Epidermal melanocyte (primary cell): ENCODE measurements at regions not wholly inside any gene's neighbourhood (a gene's known extent, or its start where the extent isn't known, plus 50 kb on each side); places are given as distances from the start of the nearest gene placed in this dataset.

Experiments
- DNase-seq: peaks from one replicate; pipeline ENCODE4 v3.0.0; 2011; ENCODE audit warnings: low spot score; ENCODE audit not compliant: insufficient read length

DNA sequence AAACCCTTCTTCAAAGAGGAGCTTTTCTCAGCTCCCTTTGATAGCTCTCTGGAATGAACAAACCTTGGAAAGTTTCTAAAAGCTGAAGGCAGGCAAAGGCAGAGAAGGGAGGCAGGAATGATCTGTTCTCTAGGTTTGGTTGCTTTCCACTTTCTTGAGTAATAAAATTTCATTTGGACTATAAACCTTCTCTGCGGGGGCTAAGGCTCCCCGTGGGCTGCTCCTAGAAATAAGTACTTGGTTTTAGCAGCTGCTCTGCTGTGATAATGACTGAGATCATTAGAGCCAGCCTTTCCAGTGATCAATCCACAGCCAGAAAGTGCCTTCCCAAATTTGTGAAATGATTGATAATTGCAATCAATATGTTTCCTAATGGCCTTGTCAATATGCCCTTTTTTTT lies 183.8 kb upstream of the HTR2A start:
- DNase-seq, result no peak

DNA sequence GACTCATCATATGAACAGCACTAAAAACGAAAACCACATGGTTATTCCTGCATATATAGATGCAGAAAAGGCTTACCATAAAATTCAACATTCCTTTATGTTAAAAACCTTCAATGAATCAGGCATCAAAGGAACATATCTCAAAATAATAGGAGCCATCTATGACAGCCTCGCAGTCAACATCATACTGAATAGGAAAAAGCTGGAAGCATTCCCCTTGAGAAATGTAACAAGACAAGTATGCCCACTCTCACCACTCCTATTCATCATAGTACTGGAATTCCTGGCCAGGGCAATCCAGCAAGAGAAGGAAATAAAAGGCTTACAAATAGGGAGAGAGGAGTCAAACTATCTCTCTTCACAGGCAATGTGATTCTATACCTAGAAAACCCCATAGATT lies 179.6 kb upstream of the HTR2A start:
- no peak for DNase-seq

DNA sequence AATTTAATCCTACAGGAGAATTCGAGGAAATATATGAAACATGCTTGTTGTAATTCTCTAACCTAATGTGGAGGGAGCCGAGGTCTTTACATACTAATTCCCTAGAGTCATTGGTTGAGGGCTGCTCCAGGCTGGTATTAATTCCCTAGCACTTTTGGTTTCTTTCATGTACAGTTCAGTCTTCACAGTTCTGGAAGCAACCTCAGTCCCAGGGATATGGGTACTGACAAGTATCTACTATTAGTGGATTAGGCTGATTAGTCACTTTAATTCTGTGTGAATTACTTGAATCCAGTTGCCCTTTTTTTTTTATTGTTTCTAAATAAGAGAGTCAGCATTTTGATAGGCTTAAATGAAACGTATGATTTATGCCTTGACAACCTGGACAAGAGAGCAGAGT lies 172.3 kb upstream of the HTR2A start:
- no peak for DNase-seq

DNA sequence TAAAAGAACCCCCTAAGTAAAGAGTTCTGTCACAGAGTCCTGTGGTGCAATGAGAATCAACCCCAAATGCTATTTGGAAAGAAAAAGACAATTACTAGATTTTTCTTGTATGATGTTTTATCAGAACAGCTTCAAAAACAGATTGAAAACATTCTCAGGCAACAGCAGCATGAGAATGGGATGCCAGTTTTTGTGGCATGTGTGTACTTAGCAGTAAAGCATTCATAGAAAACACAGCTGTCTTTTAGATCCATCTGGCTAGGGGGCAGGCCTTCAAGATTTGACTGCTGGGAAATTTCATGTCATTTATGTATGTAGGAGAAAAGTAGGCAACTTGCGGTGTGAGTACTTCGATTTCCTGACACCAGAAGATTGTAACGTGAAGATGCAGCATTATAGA lies 170.5 kb upstream of the HTR2A start:
- no peak for DNase-seq

DNA sequence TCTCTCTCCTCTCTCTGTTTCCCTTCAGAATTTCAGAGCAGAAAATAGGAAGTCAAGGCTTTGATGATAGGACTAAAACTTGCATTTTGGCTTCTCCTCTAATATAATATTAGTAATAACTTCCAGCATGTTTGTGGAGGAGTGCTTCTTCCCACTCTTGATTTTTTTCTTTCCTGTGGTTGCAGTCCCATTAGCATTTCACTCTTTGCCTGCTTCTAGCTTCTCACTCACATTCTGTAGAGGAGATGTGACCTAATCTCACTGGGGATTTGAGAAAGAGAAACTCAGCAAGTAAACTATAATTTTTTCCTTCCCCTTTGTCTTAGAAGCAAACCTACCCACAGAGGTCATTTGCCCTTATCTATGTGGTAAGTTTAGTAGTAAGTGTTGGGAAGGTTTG lies 169.4 kb upstream of the HTR2A start:
- no peak for DNase-seq

DNA sequence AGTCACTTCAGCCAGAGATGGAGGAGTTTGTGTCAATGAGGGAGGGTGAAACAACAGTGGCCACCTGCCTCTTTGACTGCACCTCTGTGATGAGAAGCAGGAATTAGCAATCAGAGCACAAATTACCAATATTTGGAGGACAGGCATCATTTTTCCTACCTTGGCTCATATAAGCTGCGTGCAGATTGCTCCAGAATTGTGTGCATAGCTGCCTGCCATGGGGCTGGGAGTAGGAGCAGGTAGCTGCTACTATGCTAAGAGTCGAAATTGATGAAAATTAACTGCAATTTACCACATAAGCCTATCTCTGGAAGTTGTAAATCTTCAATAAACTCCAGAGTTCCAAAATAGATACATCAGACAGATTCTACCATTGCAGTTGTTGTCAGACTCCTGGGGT lies 167.5 kb upstream of the HTR2A start:
- DNase-seq, result no peak

DNA sequence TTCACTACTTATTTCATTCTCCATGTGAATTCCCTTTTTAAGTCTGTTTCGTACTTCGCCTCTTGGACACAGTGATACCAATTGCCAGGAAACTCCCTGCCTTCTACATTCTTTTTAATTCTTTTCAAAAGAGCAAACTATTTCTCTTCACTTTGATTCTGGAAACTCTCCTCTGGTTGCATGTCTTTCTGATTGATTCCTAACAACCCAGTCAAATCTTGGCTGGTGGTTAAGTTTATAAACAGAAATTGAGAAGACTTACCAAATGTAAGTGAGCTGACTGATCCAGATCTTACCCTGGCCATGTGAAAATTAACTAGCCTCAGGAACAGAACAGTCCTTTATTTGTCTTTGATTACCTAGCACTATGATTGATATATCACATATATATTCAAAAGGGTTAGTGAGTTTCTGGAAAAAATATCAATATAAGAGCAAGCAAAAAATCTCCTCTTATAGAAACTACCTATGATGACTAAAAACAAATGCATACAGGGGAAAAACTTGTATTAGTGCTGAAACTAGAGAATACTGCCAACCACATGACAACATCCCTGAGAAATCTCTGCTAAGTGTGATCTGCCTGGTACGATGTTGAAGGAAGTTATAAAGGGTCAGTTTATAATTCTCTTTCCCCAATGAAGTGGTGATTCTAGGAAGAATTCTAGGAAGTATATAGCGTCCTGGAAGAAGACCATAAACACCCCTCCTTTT lies 152.6 kb upstream of the HTR2A start:
- DNase-seq, result no peak

DNA sequence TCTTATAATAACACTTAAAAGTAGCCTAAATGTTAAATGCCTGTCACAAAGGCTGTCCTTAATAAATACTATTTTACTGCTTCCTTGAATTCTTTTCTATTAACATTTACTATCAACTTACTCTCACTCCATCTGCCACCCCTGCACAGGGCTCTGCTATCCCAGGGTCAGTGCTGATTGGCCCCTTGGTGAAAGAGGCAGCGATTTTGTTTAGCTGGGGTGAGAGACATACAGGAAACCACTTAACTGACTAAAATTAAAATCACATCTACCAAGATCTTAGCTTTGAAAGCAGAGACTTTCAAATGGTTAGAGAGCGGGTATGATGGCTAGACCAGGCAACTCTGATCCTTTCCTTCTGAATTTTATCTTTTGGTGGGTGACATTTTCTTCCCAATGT lies 149.9 kb upstream of the HTR2A start:
- DNase-seq, result no peak

DNA sequence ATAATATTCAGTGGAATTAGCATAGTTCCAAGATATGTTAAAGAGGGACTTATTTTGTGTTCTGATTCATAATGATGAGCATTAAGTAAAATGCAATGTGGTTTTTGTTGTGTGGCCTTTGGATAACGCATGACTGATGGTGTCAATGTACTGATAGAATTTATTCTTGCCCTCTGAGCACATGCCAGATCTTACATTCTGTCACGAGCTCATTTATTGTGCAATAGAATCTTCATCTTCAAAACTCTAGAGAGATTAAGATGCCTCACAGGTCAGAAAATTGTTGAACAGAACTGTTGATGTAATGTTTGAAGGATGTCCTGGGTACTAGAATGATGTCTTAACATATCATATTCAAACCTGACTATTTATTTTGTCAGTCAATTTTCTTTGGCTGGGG lies 148.0 kb upstream of the HTR2A start:
- DNase-seq, result no peak

DNA sequence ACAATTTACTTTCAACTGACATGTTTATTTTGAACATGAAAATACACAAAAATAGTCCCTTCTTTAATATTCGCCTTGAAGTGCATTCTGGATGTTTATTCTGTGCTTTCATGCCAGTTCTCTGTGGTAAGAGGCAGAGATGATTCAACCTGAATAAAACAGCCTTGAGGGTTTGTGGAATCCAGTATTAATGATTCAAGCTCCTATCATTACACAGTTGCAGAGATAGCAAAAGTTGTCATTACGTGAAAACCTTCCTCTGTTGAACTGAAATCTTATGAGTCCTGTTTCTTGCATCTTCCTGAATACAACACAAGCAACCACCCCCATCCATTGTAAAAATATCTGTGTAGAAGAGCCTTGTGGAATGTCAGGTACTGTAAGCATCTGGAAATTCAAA lies 142.3 kb upstream of the HTR2A start:
- DNase-seq, result no peak

DNA sequence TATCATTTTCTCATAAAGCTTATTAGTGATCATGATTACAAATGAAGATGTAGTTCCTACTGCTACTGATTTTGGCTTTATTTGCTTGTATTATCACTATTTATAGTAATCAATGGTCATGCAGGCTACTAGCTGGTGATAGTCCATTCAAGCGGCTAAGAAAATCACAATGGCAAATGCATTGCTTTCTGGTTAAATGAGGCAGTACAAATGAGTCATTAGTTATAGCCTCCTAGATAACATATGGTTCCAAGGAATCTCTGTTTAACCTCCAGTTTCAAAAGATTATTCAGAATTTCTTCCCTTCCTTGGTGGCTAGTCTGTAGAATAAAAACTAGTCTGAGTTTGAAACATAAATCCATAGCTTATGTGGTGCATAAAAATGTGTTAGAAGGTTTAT lies 141.3 kb upstream of the HTR2A start:
- DNase-seq, result no peak

DNA sequence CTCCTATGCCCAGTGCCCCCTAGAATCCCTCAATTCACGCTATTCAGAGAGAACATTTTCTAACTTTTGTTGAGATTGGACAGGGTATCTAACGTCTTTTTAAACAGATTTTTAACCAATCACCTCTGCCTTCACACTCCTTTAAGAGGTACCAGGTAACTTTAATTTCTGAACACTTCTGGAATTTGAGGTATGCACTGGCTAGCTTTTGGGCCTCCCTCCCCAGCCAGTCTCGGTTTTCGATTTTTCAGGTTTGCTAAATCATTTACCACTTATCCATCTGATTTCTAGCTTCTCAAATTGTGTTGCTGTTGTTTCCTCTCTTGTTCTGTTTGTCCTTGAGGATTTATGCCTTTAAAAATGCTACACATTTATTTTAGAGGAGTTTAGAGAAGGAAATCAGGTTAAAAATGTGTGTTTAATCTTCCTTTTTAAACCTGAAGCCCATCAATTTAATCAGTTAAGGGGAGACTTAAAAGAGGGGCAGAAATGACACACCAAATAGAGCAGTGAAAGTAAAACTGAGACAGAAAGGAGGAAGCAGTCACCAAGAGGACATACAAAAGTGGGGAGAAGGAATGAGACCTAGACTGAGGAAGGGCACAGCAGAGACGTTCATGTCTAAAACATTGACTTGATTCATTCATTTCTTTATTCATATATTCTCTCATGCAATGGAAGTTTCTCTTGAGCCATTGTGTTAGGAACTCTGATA lies 139.6 kb upstream of the HTR2A start:
- no peak for DNase-seq

DNA sequence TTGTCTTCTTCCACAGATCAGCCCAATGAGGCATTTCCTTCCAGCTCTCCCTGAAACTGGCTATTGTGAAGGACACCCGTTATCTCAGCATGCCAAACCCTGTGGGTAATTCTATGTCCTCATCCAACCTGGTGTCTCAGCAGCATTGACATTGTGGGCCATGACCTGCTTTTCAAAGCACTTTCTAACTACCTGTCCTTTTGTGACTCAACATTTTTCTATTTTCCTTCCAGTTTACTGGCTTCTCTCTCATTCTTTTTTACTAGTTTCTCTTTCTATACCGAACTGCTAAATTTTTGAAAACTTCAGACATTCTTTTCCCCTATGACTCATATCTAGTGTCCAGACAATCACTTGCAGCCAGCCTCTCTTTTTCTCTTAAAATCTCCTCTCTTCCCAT lies 136.4 kb upstream of the HTR2A start:
- no peak for DNase-seq

DNA sequence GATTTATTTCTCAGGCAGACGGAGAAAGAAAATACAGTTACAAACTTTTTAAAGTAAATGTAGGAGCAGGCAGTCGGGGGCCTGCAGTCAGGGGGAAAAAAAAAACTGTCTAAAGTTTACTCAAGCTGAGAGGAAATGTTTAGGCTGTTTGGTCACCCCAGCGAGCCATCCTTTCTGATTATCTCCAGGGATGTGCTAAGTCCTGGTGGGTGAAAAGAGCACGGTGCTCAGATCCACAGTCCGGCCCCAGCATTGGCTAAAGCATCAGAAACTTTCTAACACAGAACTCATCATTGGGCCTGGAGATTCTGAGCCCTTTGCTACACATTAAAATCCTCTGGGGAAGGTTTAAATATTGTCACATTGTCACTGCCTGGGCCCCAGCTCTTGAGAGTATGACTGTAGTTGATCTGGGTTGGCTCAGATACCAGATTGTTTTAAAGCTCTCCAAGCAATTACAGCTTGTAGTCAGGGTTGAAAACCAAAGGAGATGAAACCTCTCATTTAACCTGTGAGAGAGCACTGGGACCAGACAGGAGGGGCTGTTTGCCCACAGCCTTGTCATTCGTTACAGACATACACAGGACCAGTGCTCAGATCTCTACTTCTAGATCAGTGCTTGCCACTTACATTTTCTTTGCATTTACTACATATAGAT lies 131.1 kb upstream of the HTR2A start:
- no peak for DNase-seq

DNA sequence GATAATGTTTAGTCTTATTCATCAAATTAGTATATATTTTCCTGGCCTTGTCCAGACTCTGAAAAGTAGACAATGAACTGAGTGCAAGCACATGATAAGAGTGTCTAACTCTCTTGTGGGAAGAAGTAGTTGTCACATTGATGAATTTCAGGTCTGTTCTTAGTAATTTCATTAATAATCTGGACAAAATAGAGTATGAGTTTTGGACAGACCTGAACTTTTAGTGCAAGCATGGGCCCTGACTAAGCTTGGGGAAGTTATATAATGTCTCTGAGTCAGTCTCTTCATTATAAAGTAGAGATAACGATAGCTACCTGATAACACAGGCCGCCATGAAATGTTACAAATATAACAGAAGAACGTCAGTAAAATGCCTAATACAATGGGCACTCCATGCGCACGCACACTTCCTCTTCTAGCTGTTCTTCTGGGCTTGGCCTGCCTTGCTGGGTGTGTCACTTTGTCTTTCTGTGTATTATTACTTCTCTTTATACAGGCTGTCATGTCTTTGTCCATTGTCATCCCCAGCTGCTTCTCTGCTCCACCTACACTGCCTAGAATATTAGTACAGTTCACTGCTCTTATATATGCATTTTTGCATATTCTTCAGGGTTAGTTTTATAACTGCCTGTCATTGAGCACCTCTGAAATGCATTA lies 129.1 kb upstream of the HTR2A start:
- DNase-seq, result no peak

DNA sequence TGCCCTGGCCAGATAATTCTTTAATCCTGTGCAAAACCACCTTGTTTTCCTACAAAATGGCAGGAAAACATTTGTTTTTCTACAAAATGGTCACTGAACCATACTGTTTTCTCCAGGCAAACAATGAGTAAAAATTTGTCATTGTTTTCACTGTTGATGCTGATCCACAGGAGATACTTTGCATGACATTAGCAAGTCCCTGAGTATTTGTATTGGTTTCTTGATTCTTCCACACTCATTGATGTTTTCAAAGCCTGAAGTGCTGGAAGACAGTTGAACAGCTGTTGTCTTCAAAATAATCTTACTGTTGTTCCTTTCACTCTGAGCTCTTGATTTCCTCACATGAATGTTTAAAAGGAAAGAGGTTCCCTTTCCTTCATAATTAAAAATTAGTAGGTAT lies 123.1 kb upstream of the HTR2A start:
- DNase-seq, result no peak

DNA sequence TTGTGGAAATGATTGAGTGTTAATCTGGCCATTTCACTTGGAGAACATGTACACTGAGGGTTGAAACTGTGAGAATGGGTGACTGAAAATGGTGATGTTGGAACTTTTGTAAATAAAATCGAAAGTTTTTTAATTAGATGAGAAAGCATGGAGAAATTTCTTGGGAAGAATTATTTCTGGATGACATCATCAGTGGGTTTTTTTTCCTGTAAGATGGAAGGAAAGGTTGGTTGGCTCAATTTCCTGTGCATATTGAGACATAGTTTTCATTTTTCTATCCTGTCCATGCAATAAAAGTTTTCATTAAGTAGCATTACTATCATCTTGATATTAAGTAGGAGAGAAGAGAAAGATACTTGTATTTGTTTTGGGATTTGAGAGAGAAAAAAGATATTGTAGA lies 120.6 kb upstream of the HTR2A start:
- no peak for DNase-seq

DNA sequence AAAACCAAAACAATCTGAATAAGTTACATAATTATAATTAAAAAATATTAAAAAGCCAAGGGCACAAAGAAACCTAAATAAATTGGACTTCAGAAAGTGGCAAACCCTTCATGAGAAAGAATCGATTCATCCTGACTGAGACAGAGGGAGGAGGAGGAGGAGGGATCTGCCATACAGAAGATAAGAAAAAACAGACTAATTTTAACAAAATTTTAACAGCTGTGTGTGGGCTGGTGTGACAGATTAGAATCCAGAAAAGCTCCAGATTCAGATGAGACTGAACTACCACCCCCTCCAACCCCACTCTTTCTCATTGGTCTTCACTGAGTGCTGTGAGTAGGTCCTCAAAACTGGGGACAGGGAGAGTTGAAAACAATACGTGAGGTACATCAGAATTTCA lies 111.5 kb upstream of the HTR2A start:
- DNase-seq, result no peak

DNA sequence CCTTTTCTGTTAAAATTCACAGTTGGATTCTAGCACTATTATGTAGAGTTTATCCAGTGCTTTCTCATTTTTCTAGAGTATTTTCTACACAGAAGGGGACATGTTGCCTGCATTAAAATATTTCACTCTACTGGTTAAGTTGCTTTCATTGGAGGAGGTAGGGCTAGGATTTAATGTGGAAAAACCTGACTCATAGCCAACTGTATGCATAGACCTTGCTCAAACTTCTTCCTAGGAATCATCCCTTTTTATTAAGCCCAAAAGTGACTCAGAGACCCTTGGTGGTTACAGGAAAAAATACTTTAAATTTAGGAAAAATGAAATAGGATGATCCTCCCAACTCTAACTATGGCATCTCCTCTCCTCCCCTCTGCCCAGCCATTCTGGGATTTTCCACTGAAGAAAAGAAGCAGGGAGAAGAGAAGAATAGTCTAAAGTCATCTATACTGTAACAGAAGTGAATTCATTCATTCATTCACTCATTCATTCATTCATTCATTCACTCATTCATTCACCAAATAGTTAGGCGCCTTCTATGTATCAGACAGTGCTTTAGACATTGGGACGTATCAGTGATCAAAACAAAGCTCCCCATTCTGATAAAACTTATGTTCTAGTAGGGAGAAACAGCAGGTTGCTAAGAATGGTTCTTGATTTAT lies 109.0 kb upstream of the HTR2A start:
- DNase-seq, result no peak

DNA sequence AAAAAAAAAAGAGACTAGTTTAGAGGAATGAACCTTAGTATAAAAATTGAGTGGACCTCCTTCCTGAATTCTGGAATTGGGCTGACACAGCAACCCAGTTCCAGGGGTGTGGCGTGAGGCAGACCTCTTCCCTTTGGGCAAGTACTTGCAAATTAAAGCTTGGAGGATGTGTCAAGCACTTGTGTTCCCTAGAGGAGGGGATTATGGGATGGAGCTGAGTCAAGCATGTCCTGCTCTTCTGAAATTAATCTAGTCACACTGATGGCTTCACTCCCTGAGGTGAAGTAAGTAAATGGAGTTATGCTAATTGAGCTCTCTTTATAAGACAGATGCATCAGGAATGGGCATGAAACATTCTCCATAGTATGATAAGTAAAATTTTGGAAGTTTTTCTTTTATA lies 107.7 kb upstream of the HTR2A start:
- no peak for DNase-seq

DNA sequence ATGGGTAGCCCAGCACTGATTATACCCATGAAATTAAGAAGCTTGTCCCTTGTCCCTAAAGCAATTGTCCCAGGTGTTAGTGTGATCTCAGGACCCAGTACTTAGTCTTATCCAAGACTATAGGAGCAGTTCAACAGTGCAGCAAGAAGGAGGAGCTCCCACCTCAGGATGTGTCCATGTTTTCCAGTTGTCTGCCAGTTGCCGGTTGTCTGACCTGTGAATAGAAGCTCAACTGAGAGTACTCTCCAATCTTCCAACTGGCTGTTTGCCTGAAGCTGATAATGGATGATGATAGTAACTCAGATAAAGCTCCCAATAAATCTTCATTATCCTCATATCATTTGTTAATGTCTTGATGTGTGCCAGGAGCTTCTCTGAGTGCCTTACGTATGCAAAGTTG lies 107.2 kb upstream of the HTR2A start:
- DNase-seq, result no peak

DNA sequence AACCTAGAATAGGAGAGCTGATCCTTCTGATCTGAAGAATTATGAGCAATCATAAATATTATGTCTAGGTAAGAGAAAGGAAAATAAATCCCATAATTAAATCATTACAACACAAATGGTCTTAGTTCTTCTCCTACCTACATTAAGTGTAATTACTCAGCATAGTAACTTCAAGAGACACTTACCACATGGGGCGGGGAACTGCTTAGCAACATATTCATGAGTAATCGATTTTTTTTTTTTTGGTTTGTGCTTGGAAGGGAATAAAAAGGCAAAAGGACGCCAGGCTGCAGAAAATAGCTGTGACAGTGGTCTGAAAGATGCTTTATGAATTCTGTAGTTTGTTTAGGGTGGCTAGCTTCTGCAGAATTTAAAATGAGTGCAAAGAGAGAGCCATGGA lies 103.3 kb upstream of the HTR2A start:
- DNase-seq, result no peak
